ENCODE measurements at regions not wholly inside any gene's neighbourhood (a gene's known extent, or its start where the extent isn't known, plus 50 kb on each side); places are given as distances from the start of the nearest gene placed in this dataset.

DNA sequence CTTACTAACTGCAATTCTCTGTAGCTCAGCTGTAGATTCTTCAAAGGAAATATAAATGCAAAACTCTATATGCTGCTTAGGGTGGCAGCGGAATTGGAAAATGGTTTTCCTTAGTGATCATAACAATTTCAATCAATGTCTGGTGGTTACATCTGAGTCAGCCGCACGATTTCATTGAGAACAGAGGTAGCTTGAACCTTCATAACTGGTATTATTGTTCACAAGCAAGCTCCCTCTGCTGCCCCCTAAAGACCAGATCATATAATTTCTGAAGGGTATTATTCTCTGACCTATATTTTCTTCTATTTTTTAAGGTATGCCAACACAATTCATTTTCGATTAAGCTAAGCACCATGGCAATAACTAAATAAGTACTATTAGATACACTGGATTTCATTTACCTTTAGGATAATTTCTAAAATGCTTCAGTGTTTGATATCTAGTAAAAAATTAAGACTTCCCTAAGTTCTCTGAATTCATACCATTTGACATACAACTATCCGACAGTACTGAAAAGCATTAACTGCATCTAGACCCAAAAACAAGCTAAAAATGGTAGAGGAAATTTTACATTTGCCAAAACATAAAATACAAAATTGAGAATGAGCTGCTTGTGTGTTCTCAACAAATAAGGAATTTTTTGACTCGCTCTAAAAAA is 181.1 kb upstream of the SPEF2 start:
- no peak overlapping the region for H3K23ac ChIP-seq (ENCODE audit: low read depth, low read length)
- H3K9me3 ChIP-seq (ENCODE audit: control insufficient read depth, insufficient read depth, low read length), result no peaks in the 10 kb centered on the region
- H2BK15ac ChIP-seq (ENCODE audit: low read depth, low read length), result no peak overlapping the region
- ATAC-seq (ENCODE audit: low read depth) (no peak), DNase-seq (peak; percentile 22)
- no peak overlapping the region for H3K4ac ChIP-seq (ENCODE audit: low read depth, low read length)
- H3K27ac ChIP-seq (ENCODE audit: insufficient read depth, low read length), result no peak overlapping the region
- CTCF ChIA-PET, result interaction anchor here (0.7 to 2.2 kb wide), 6 partner anchors 10 to 455 kb away, joined by 3 to 9 read pairs (median 4); no protein-coding TSS in a partner anchor
- H2AK9ac ChIP-seq (replicated peaks; ENCODE audit: low read depth, low read length, poor library complexity), result no peak overlapping the region
- H2BK5ac ChIP-seq (ENCODE audit: low read depth, low read length, poor library complexity, severe bottlenecking), result no peak overlapping the region
- no peak overlapping the region for H3K4me3 ChIP-seq (ENCODE audit: insufficient read depth, low read depth, low read length)
- H2AFZ ChIP-seq (replicated peaks; ENCODE audit: low read length, poor library complexity), result no peak overlapping the region
- no peak for TF ChIP-seq POLR2A (IDR thresholded peaks at IDR 0.05; ENCODE audit: low read depth, low read length)
- no peak for TF ChIP-seq MAFK (IDR thresholded peaks at IDR 0.05; ENCODE audit: low read depth, low read length)
- TF ChIP-seq, protein P1, sequence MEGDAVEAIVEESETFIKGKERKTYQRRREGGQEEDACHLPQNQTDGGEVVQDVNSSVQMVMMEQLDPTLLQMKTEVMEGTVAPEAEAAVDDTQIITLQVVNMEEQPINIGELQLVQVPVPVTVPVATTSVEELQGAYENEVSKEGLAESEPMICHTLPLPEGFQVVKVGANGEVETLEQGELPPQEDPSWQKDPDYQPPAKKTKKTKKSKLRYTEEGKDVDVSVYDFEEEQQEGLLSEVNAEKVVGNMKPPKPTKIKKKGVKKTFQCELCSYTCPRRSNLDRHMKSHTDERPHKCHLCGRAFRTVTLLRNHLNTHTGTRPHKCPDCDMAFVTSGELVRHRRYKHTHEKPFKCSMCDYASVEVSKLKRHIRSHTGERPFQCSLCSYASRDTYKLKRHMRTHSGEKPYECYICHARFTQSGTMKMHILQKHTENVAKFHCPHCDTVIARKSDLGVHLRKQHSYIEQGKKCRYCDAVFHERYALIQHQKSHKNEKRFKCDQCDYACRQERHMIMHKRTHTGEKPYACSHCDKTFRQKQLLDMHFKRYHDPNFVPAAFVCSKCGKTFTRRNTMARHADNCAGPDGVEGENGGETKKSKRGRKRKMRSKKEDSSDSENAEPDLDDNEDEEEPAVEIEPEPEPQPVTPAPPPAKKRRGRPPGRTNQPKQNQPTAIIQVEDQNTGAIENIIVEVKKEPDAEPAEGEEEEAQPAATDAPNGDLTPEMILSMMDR (conservative IDR thresholded peaks at IDR 0.05; ENCODE audit: low read depth, low read length), result peak; percentile 49
- no peak for TF ChIP-seq CHD1 (IDR thresholded peaks at IDR 0.05; ENCODE audit: low read depth, low read length)
- TF ChIP-seq CEBPB (IDR thresholded peaks at IDR 0.05; ENCODE audit: low read depth, low read length), result no peak
- no peak for TF ChIP-seq ELK1 (IDR thresholded peaks at IDR 0.05; ENCODE audit: borderline replicate concordance, low read depth, low read length)
- TF ChIP-seq RFX5 (IDR thresholded peaks at IDR 0.05; ENCODE audit: low read depth, low read length), result no peak
- H4K20me1 ChIP-seq (ENCODE audit: insufficient read depth, low read length), result no peaks in the 10 kb centered on the region
- dilution Hi-C loops (cut with HindIII; ENCODE audit: low sequenced_read_pairs, unreplicated experiment), result no loop called here
- no peak overlapping the region for H2AK5ac ChIP-seq (ENCODE audit: low read depth, low read length)
- H4K5ac ChIP-seq (ENCODE audit: low read depth, low read length), result no peak overlapping the region
- WGBS, 2 experiments (ENCODE audit: extremely low coverage in 2 of 2, insufficient read length in 1 of 2), result no CpG with 5 or more reads among the region's 6 CpGs
- no TSS peak for BruUV-seq (replicated peaks)
- no peak overlapping the region for H4K91ac ChIP-seq (ENCODE audit: insufficient read depth, low read depth, low read length)
- H3K27me3 ChIP-seq (ENCODE audit: control insufficient read depth, insufficient read depth, low read length), result no peaks in the 10 kb centered on the region
- H3K4me2 ChIP-seq (ENCODE audit: low read depth, low read length), result no peak overlapping the region
- no peaks in the 10 kb centered on the region for H3K79me1 ChIP-seq (ENCODE audit: low read depth in 1 of 2, low read length in 2 of 2)
- POLR2A ChIA-PET (ENCODE audit: unreplicated experiment), result no interaction called here
- H2BK20ac ChIP-seq (ENCODE audit: low read depth, low read length), result no peak overlapping the region
- in situ Hi-C loops (cut with MboI; ENCODE audit: low sequenced_read_pairs), result no loop called here
- intact Hi-C loops (cut with micrococcal nuclease), result loop anchor here (10.0 kb wide), 1 partner anchor 352 kb away; no protein-coding TSS in a partner anchor
- no peak overlapping the region for H3K56ac ChIP-seq (ENCODE audit: extremely low read depth, insufficient read depth, low read length)
- H3K18ac ChIP-seq (ENCODE audit: low read depth, low read length), result no peak overlapping the region
- no peak overlapping the region for H2BK120ac ChIP-seq (ENCODE audit: low read depth, low read length)
- no peaks in the 10 kb centered on the region for H3K36me3 ChIP-seq (ENCODE audit: control insufficient read depth, insufficient read depth, low read length)
- H3K9me1 ChIP-seq (ENCODE audit: insufficient read depth, low read length), result no peaks in the 10 kb centered on the region
- no peak overlapping the region for H3K9ac ChIP-seq (ENCODE audit: low read depth, low read length)
- H3K14ac ChIP-seq (replicated peaks; ENCODE audit: low read depth, low read length), result no peak overlapping the region
- no peaks in the 10 kb centered on the region for H3K4me1 ChIP-seq (ENCODE audit: control insufficient read depth, insufficient read depth, low read length)
- H4K8ac ChIP-seq (ENCODE audit: low read depth in 2 of 2, low read length in 2 of 2), result no peak overlapping the region

All from IMR-90 (cell line).